HCT116 (cell line): ENCODE measurements at regions not wholly inside any gene's neighbourhood (a gene's known extent, or its start where the extent isn't known, plus 50 kb on each side); places are given as distances from the start of the nearest gene placed in this dataset.

Source experiments
- ATAC-seq: fragments of 200-7000 bp; cut with Tn5 transposase; 2 replicates; pipeline ENCODE4 v1.9.1; 2020; ENCODE audit warnings: mild to moderate bottlenecking, moderate library complexity
- BruUV-seq: library from RNA; stranded (reverse); fragments of 400-500 nt; replicated peaks from 2 replicates; lab custom pipeline; 2021; lab: Mats Ljungman, UMichigan
- CTCF ChIA-PET: fragments of 300-600 bp; sonication (Branson Sonifier 250); formaldehyde crosslinking; loops from one replicate; lab custom pipeline; 2021; ENCODE audit warnings: antibody characterized with exemption; lab: Charles Lee
- POLR2A ChIA-PET: fragments of 300-600, 350-600 bp; sonication (Branson Sonifier 250); formaldehyde crosslinking; loops from one replicate; lab custom pipeline; 2021; ENCODE audit warnings: antibody characterized with exemption; lab: Charles Lee
- RAD21 ChIA-PET, 2 experiments: fragments of 300-600 bp; sonication (Branson Sonifier 250); formaldehyde crosslinking; loops; one replicate each; lab custom pipeline; 2023; ENCODE audit warnings: low total read pairs in 2 of 2; ENCODE audit not compliant: uncharacterized antibody in 2 of 2, unreplicated experiment in 2 of 2, low non-redundant PET in 1 of 2; lab: Charles Lee
- DNase-seq: peaks from one replicate; pipeline ENCODE4 v3.0.0-alpha.2; 2010; ENCODE audit warnings: low read depth, low spot score
- H2AFZ ChIP-seq: fragments of 200-600 bp; shearing (Covaris generic), sonication (generic); 2 replicates; pipeline ENCODE4 v1.6.1; 2017; ENCODE audit warnings: low read depth, mixed run types, mixed read lengths, antibody characterized with exemption, low read length; ENCODE audit not compliant: poor library complexity, severe bottlenecking
- H3K27ac ChIP-seq: 2 replicates; pipeline ENCODE4 v1.5.1; 2012; ENCODE audit warnings: low read depth, low read length
- H3K27me3 ChIP-seq: fragments of 200-600 bp; sonication (generic); 2 replicates; pipeline ENCODE4 v1.6.1; 2016; ENCODE audit warnings: mixed run types, low read length, mixed read lengths; ENCODE audit not compliant: insufficient read depth
- H3K36me3 ChIP-seq, 2 experiments: fragments of 200-500 bp in 1 of 2; fragments of 200-600 bp in 1 of 2; sonication (Bioruptor generic) in 1 of 2; sonication (generic) in 1 of 2; 2 replicates each; pipeline versions ENCODE4 v1.5.1 to v1.6.1; 2014 to 2016; ENCODE audit warnings: low read length in 2 of 2, inconsistent platforms in 1 of 2, mixed read lengths in 1 of 2, mixed run types in 1 of 2; ENCODE audit not compliant: insufficient read depth in 2 of 2, control insufficient read depth in 1 of 2
- H3K4me1 ChIP-seq, 2 experiments: fragments of 200-600 bp in 1 of 2; sonication (generic) in 1 of 2; 2 replicates each; pipeline versions ENCODE4 v1.5.1 to v1.6.1; 2012 to 2017; ENCODE audit warnings: low read length in 2 of 2, inconsistent platforms in 1 of 2, mild to moderate bottlenecking in 1 of 2, mixed read lengths in 1 of 2, mixed run types in 1 of 2, moderate library complexity in 1 of 2; ENCODE audit not compliant: insufficient read depth in 2 of 2, control insufficient read depth in 1 of 2
- H3K4me2 ChIP-seq: fragments of 200-600 bp; sonication (generic); 2 replicates; pipeline ENCODE4 v1.6.1; 2017; ENCODE audit warnings: mixed run types, low read length, mixed read lengths
- H3K4me3 ChIP-seq, 2 experiments: fragments of 200-600 bp in 1 of 2; sonication (generic) in 1 of 2; replicated peaks in 1 of 2; 2 replicates each; pipeline ENCODE4 v1.5.1; 2011 to 2016; ENCODE audit warnings: low read length in 2 of 2, control low read depth in 1 of 2, low read depth in 1 of 2, mild to moderate bottlenecking in 1 of 2, mixed read lengths in 1 of 2, mixed run types in 1 of 2
- H3K79me2 ChIP-seq: fragments of 200-600 bp; sonication (generic); 2 replicates; pipeline ENCODE4 v1.6.1; 2017; ENCODE audit warnings: mild to moderate bottlenecking, mixed run types, low read length, moderate library complexity, mixed read lengths; ENCODE audit not compliant: insufficient read depth
- H3K9ac ChIP-seq: fragments of 200-600 bp; sonication (generic); 2 replicates; pipeline ENCODE4 v1.6.1; 2016; ENCODE audit warnings: low read length, mixed read lengths
- H3K9me2 ChIP-seq: fragments of 200-600 bp; sonication (generic), shearing (Covaris generic); 2 replicates; pipeline ENCODE4 v1.6.1; 2017; ENCODE audit warnings: mixed run types, mild to moderate bottlenecking, moderate library complexity; ENCODE audit not compliant: insufficient read depth
- H3K9me3 ChIP-seq, 2 experiments: fragments of 200-500 bp in 1 of 2; fragments of 200-600 bp in 1 of 2; sonication (Bioruptor generic) in 1 of 2; sonication (generic) in 1 of 2; 2 replicates each; pipeline ENCODE4 v1.6.1; 2014 to 2017; ENCODE audit warnings: low read length in 2 of 2, mixed read lengths in 2 of 2, inconsistent platforms in 1 of 2, low read depth in 1 of 2, mild to moderate bottlenecking in 1 of 2, mixed run types in 1 of 2, moderate library complexity in 1 of 2; ENCODE audit not compliant: control insufficient read depth in 1 of 2, insufficient read depth in 1 of 2
- H4K20me1 ChIP-seq: fragments of 200-600 bp; sonication (generic), shearing (Covaris generic); 2 replicates; pipeline ENCODE4 v1.6.1; 2017; ENCODE audit warnings: mixed run types, mild to moderate bottlenecking, moderate library complexity; ENCODE audit not compliant: insufficient read depth
- CBX3 ChIP-seq: IDR thresholded peaks from 2 replicates; pipeline ENCODE4 v1.6.1; 2012; ENCODE audit warnings: low read depth
- ELF1 ChIP-seq: IDR thresholded peaks from 2 replicates; pipeline ENCODE4 v1.6.1; 2012; ENCODE audit warnings: low read depth, borderline replicate concordance
- EZH2phosphoT487 ChIP-seq: fragments of 200-600 bp; IDR thresholded peaks from 2 replicates; pipeline ENCODE4 v1.6.1; 2018; ENCODE audit warnings: antibody characterized with exemption, borderline replicate concordance
- FOSL1 ChIP-seq: IDR thresholded peaks from 2 replicates; pipeline ENCODE4 v1.6.1; 2012; ENCODE audit warnings: low read depth
- JUND ChIP-seq: IDR thresholded peaks from 2 replicates; pipeline ENCODE4 v1.6.1; 2012
- POLR2A ChIP-seq: IDR thresholded peaks from 2 replicates; pipeline ENCODE4 v1.7.0; 2011; ENCODE audit warnings: borderline replicate concordance; ENCODE audit not compliant: insufficient read depth, insufficient read length; ENCODE audit errors: extremely low read depth
- RAD21 ChIP-seq: IDR thresholded peaks from 2 replicates; pipeline ENCODE4 v1.6.1; 2012; ENCODE audit warnings: low read depth, mild to moderate bottlenecking
- SIN3A ChIP-seq: IDR thresholded peaks from 2 replicates; pipeline ENCODE4 v1.6.1; 2012; ENCODE audit warnings: low read depth
- SP1 ChIP-seq: IDR thresholded peaks from 2 replicates; pipeline ENCODE4 v1.6.1; 2012; ENCODE audit warnings: low read depth
- TCF7L2 ChIP-seq: IDR thresholded peaks from 2 replicates; pipeline ENCODE4 v1.7.0; 2011; ENCODE audit warnings: borderline replicate concordance, inconsistent platforms; ENCODE audit not compliant: insufficient read depth, insufficient read length; ENCODE audit errors: extremely low read depth
- YY1 ChIP-seq: IDR thresholded peaks from 2 replicates; pipeline ENCODE4 v1.6.1; 2011; ENCODE audit warnings: low read length, low read depth, moderate library complexity, mild to moderate bottlenecking; ENCODE audit not compliant: insufficient replicate concordance; ENCODE audit errors: extremely low read depth
- ZFX ChIP-seq: fragments of 450-650 bp; IDR thresholded peaks from 2 replicates; pipeline ENCODE4 v1.6.1; 2017
- ZNF274 ChIP-seq: fragments of 200-500 bp; sonication (Bioruptor generic); IDR thresholded peaks from 2 replicates; pipeline ENCODE4 v1.6.1; 2014; ENCODE audit warnings: mild to moderate bottlenecking, low read depth, low read length, inconsistent platforms
- intact Hi-C: fragments of 100-400 bp; cut with micrococcal nuclease; formaldehyde crosslinking; loops from 2 replicates; pipeline ENCODE4 v1.10.0; 2022
- TF ChIP-seq, protein P1 (sequence below), 3 experiments: fragments of 200-600 bp in 1 of 3; sonication (generic) in 1 of 3; IDR thresholded peaks in 2 of 3; conservative IDR thresholded peaks in 1 of 3; 2 replicates each; pipeline ENCODE4 v1.5.1; 2012 to 2017; ENCODE audit warnings: low read depth in 2 of 3, low read length in 2 of 3, antibody characterized with exemption in 1 of 3, borderline replicate concordance in 1 of 3, control low read depth in 1 of 3, mild to moderate bottlenecking in 1 of 3, mixed read lengths in 1 of 3, mixed run types in 1 of 3, moderate library complexity in 1 of 3; ENCODE audit not compliant: insufficient read depth in 1 of 3
- TF ChIP-seq, protein P2 (sequence below): IDR thresholded peaks from 2 replicates; pipeline ENCODE4 v1.6.1; 2012; ENCODE audit warnings: low read depth

DNA sequence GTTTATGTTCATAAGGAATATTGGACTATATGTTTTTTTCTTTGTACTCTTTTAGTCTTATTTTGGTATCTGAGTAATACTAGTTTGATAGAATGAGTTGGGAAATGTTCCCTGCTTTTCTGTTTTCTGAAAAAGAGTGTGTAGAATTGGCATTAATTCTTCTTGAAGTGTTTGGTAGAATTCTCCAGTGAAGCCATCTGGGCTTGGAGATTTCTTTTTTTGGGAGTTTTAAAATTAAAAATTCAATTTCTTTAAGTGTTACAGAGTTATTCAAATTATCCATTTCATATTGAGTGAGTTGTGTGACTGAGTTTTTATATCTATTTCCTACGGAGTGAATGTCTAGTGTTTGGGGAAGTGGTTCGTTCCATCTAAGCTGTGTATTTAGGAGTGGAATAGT, 80.6 kb upstream of the HS6ST1 start:
- ATAC-seq (no peak), DNase-seq (no peak)
- H3K9me2 ChIP-seq: no peaks in the 10 kb centered on the region
- H4K20me1 ChIP-seq: no peaks in the 10 kb centered on the region
- no peak overlapping the region for H3K9ac ChIP-seq
- no peaks in the 10 kb centered on the region for H3K36me3 ChIP-seq
- no peak overlapping the region for H3K4me3 ChIP-seq
- H3K4me1 ChIP-seq: no peaks in the 10 kb centered on the region
- CTCF ChIA-PET: no interaction called here
- no peak overlapping the region for H2AFZ ChIP-seq
- POLR2A ChIA-PET: no interaction called here
- H3K79me2 ChIP-seq: no peaks in the 10 kb centered on the region
- RAD21 ChIA-PET: no interaction called here
- H3K27ac ChIP-seq: no peak overlapping the region
- no peaks in the 10 kb centered on the region for H3K9me3 ChIP-seq
- no peak for TF ChIP-seq ZNF274
- TF ChIP-seq ZFX: no peak
- TF ChIP-seq SIN3A: no peak
- TF ChIP-seq TCF7L2: no peak
- TF ChIP-seq ELF1: no peak
- no peak for TF ChIP-seq YY1
- no peak for TF ChIP-seq EZH2phosphoT487
- no peak for TF ChIP-seq CBX3
- no peak for TF ChIP-seq FOSL1
- TF ChIP-seq JUND: no peak
- H3K4me2 ChIP-seq: no peak overlapping the region
- BruUV-seq: no TSS peak
- no peaks in the 10 kb centered on the region for H3K27me3 ChIP-seq
- intact Hi-C loops: no loop called here

DNA sequence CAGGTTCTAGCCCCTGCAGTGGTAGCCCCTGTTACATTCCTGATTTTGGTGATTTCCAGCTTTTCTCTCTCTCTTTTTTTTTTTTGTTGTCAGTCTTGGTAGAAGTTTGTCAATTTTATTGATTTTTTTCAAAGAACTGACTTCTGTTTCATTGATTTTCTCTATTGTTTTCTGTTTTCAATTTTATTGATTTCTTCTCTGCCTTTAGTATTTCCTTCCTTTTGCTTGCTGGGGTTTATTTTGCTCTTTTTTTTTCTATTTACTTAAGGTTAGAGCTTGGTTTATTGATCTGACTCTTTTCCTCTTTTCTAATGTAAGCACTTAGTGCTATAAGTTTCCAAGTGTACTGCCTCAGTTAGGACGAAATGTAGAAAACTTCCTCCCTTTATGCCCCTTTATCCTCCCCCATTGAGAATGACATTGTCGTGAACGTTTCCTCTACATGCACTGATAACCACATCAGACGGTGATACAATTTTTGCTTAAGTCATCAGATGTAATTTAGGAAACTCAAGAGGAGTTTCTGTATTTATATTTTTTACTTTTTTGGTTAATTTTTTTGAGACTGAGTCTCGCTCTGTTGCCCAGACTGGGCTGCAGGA, 81.1 kb upstream of the HS6ST1 start:
- Histone ChIP-seq H3K36me3 (no peaks in the 10 kb centered on the region), H3K9ac (no peak overlapping the region), H3K27me3 (no peaks in the 10 kb centered on the region), H3K4me2 (no peak overlapping the region), H3K27ac (no peak overlapping the region), H2AFZ (no peak overlapping the region), H4K20me1 (no peaks in the 10 kb centered on the region), H3K9me2 (no peaks in the 10 kb centered on the region), H3K4me1 (no peaks in the 10 kb centered on the region), H3K9me3 (no peaks in the 10 kb centered on the region), H3K4me3 (no peak overlapping the region), H3K79me2 (no peaks in the 10 kb centered on the region)
- TF ChIP-seq, protein P1, sequence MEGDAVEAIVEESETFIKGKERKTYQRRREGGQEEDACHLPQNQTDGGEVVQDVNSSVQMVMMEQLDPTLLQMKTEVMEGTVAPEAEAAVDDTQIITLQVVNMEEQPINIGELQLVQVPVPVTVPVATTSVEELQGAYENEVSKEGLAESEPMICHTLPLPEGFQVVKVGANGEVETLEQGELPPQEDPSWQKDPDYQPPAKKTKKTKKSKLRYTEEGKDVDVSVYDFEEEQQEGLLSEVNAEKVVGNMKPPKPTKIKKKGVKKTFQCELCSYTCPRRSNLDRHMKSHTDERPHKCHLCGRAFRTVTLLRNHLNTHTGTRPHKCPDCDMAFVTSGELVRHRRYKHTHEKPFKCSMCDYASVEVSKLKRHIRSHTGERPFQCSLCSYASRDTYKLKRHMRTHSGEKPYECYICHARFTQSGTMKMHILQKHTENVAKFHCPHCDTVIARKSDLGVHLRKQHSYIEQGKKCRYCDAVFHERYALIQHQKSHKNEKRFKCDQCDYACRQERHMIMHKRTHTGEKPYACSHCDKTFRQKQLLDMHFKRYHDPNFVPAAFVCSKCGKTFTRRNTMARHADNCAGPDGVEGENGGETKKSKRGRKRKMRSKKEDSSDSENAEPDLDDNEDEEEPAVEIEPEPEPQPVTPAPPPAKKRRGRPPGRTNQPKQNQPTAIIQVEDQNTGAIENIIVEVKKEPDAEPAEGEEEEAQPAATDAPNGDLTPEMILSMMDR (IDR thresholded peaks at IDR 0.05 in 2 of 3, conservative IDR thresholded peaks at IDR 0.05 in 1 of 3; ENCODE audit: borderline replicate concordance in 1 of 3, insufficient read depth in 1 of 3, low read depth in 2 of 3, low read length in 2 of 3): no peak
- TF ChIP-seq, protein P2, sequence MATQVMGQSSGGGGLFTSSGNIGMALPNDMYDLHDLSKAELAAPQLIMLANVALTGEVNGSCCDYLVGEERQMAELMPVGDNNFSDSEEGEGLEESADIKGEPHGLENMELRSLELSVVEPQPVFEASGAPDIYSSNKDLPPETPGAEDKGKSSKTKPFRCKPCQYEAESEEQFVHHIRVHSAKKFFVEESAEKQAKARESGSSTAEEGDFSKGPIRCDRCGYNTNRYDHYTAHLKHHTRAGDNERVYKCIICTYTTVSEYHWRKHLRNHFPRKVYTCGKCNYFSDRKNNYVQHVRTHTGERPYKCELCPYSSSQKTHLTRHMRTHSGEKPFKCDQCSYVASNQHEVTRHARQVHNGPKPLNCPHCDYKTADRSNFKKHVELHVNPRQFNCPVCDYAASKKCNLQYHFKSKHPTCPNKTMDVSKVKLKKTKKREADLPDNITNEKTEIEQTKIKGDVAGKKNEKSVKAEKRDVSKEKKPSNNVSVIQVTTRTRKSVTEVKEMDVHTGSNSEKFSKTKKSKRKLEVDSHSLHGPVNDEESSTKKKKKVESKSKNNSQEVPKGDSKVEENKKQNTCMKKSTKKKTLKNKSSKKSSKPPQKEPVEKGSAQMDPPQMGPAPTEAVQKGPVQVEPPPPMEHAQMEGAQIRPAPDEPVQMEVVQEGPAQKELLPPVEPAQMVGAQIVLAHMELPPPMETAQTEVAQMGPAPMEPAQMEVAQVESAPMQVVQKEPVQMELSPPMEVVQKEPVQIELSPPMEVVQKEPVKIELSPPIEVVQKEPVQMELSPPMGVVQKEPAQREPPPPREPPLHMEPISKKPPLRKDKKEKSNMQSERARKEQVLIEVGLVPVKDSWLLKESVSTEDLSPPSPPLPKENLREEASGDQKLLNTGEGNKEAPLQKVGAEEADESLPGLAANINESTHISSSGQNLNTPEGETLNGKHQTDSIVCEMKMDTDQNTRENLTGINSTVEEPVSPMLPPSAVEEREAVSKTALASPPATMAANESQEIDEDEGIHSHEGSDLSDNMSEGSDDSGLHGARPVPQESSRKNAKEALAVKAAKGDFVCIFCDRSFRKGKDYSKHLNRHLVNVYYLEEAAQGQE: no peak
- TF ChIP-seq JUND (no peak), RAD21 (no peak), SP1 (no peak), POLR2A (no peak)
- DNase-seq (no peak), ATAC-seq (no peak)
- intact Hi-C loops: no loop called here
- no TSS peak for BruUV-seq
- CTCF ChIA-PET: no interaction called here
- POLR2A ChIA-PET: no interaction called here
- RAD21 ChIA-PET: no interaction called here
